A549 (cell line): ENCODE measurements at regions not wholly inside any gene's neighbourhood (a gene's known extent, or its start where the extent isn't known, plus 50 kb on each side); places are given as distances from the start of the nearest gene placed in this dataset.

Experiments used
- ATAC-seq, 2 experiments: fragments of 200-7000 bp in 1 of 2; fragments of >200 bp in 1 of 2; cut with Nextera tagmentation in 1 of 2; cut with Tn5 transposase in 1 of 2; 3 replicates each; pipeline versions ENCODE4 v1.8.0 to v1.9.1; 2018 to 2020; ENCODE audit warnings: mild to moderate bottlenecking in 1 of 2, moderate library complexity in 1 of 2
- CTCF ChIA-PET: fragments of 300-600 bp; sonication (Branson Sonifier 250); formaldehyde crosslinking; extraction: SDS; loops from one replicate; lab custom pipeline; 2021; ENCODE audit warnings: antibody characterized with exemption, inconsistent platforms; lab: Yijun Ruan, JAX
- POLR2A ChIA-PET: fragments of 350-600 bp; formaldehyde crosslinking; extraction: SDS; loops from one replicate; lab custom pipeline; 2021; ENCODE audit warnings: antibody characterized with exemption, inconsistent platforms; lab: Yijun Ruan, JAX
- DNase-seq, 2 experiments: peaks; one replicate each; pipeline versions ENCODE4 v3.0.0 to v3.0.0-alpha.2; 2011 to 2016; ENCODE audit warnings: low read depth in 1 of 2, low spot score in 1 of 2
- FAIRE-seq: peaks from 2 replicates; lab custom pipeline; 2011; peaks lifted over from hg19 to GRCh38; lab: Jason Lieb, UNC
- H3K27ac ChIP-seq, 2 experiments: fragments of >200 bp; sonication (Bioruptor Twin); formaldehyde crosslinking; 3 replicates each; pipeline ENCODE4 v1.5.1; 2016 to 2017
- H3K4me1 ChIP-seq: fragments of >200 bp; sonication (Bioruptor Twin); formaldehyde crosslinking; 3 replicates; pipeline ENCODE4 v1.6.1; 2016
- H3K4me2 ChIP-seq: fragments of >200 bp; sonication (Bioruptor Twin); formaldehyde crosslinking; 3 replicates; pipeline ENCODE4 v1.6.1; 2016
- H3K4me3 ChIP-seq: fragments of >200 bp; sonication (Bioruptor Twin); formaldehyde crosslinking; 3 replicates; pipeline ENCODE4 v1.5.1; 2016
- H3K9me3 ChIP-seq: fragments of >200 bp; sonication (Bioruptor Twin); formaldehyde crosslinking; 3 replicates; pipeline ENCODE4 v1.6.1; 2016
- BCL3 ChIP-seq: fragments of >200 bp; sonication (Bioruptor Twin); formaldehyde crosslinking; IDR thresholded peaks from 3 replicates; pipeline ENCODE4 v1.6.1; 2016
- BHLHE40 ChIP-seq: IDR thresholded peaks from 2 replicates; pipeline ENCODE4 v1.6.1; 2012; ENCODE audit warnings: low read depth, low read length, inconsistent platforms
- CBX2 ChIP-seq: fragments of 200-600 bp; sonication (generic); IDR thresholded peaks from 2 replicates; pipeline ENCODE4 v1.6.1; 2016; ENCODE audit warnings: low read depth, mild to moderate bottlenecking, borderline replicate concordance
- CEBPB ChIP-seq, 2 experiments: fragments of >200 bp in 1 of 2; sonication (Bioruptor Twin) in 1 of 2; formaldehyde crosslinking in 1 of 2; IDR thresholded peaks; 2 replicates each; pipeline ENCODE4 v1.6.1; 2012 to 2016
- CTCF ChIP-seq: fragments of >200 bp; sonication (Bioruptor Twin); formaldehyde crosslinking; IDR thresholded peaks from 3 replicates; pipeline ENCODE4 v1.5.1; 2016
- EHMT2 ChIP-seq: fragments of 200-600 bp; sonication (generic); IDR thresholded peaks from 2 replicates; pipeline ENCODE4 v1.6.1; 2016; ENCODE audit warnings: antibody characterized with exemption, low read depth, mild to moderate bottlenecking, moderate library complexity
- EP300 ChIP-seq, 2 experiments: fragments of >200 bp; sonication (Bioruptor Twin); formaldehyde crosslinking; IDR thresholded peaks; 2 replicates in 1 of 2; 3 replicates in 1 of 2; pipeline ENCODE4 v1.6.1; 2016 to 2017
- ESRRA ChIP-seq: fragments of 150-350 bp; IDR thresholded peaks from 2 replicates; pipeline ENCODE4 v1.6.1; 2014; ENCODE audit warnings: mild to moderate bottlenecking, low read length, borderline replicate concordance
- FOSL2 ChIP-seq, 2 experiments: fragments of 450-650 bp in 1 of 2; fragments of >200 bp in 1 of 2; sonication (Bioruptor Twin) in 1 of 2; formaldehyde crosslinking; IDR thresholded peaks; 2 replicates each; pipeline versions ENCODE4 v1.5.0 to v1.6.1; 2016 to 2020; ENCODE audit warnings: mild to moderate bottlenecking in 1 of 2, moderate library complexity in 1 of 2
- FOXS1 ChIP-seq: fragments of 250-450 bp; sonication (Bioruptor Pico); IDR thresholded peaks from 2 replicates; pipeline ENCODE4 v1.5.0; 2020; ENCODE audit warnings: mild to moderate bottlenecking, moderate library complexity
- GATA3 ChIP-seq: IDR thresholded peaks from 2 replicates; pipeline ENCODE4 v1.6.1; 2012; ENCODE audit warnings: borderline replicate concordance
- HDAC2 ChIP-seq: fragments of 200-600 bp; sonication (generic); IDR thresholded peaks from 2 replicates; pipeline ENCODE4 v1.6.1; 2016
- HEYL ChIP-seq: fragments of 250-450 bp; sonication (Bioruptor Pico); IDR thresholded peaks from 2 replicates; pipeline ENCODE4 v1.8.0; 2021; ENCODE audit warnings: mild to moderate bottlenecking, moderate library complexity
- HOXA7 ChIP-seq: fragments of 250-450 bp; sonication (Bioruptor Pico); IDR thresholded peaks from 2 replicates; pipeline ENCODE4 v1.5.0; 2020; ENCODE audit warnings: mild to moderate bottlenecking, moderate library complexity
- JUN ChIP-seq, 2 experiments: fragments of >200 bp; sonication (Bioruptor Twin); formaldehyde crosslinking; IDR thresholded peaks; 2 replicates in 1 of 2; 3 replicates in 1 of 2; pipeline ENCODE4 v1.6.1; 2016 to 2017
- KDM1A ChIP-seq: fragments of 200-600 bp; sonication (generic); IDR thresholded peaks from 2 replicates; pipeline ENCODE4 v1.6.1; 2016; ENCODE audit warnings: low read depth, mild to moderate bottlenecking
- KDM5A ChIP-seq: fragments of 200-600 bp; sonication (generic); IDR thresholded peaks from 2 replicates; pipeline ENCODE4 v1.6.1; 2016; ENCODE audit warnings: antibody characterized with exemption, mild to moderate bottlenecking
- MAFK ChIP-seq: fragments of 450-650 bp; IDR thresholded peaks from 2 replicates; pipeline ENCODE4 v1.6.1; 2014; ENCODE audit not compliant: partially characterized antibody
- MAZ ChIP-seq: fragments of 150-350 bp; IDR thresholded peaks from 2 replicates; pipeline ENCODE4 v1.6.1; 2014; ENCODE audit warnings: antibody characterized with exemption, low read depth, low read length, borderline replicate concordance
- MYC ChIP-seq: IDR thresholded peaks from 2 replicates; pipeline ENCODE4 v1.6.1; 2012; ENCODE audit warnings: mild to moderate bottlenecking, inconsistent platforms, low read length, improper control_type of control experiment, borderline replicate concordance
- NPAS2 ChIP-seq: fragments of 250-450 bp; sonication (Bioruptor Pico); IDR thresholded peaks from 2 replicates; pipeline ENCODE4 v1.8.0; 2022; ENCODE audit warnings: mild to moderate bottlenecking, moderate library complexity, borderline replicate concordance
- POLR2A ChIP-seq: IDR thresholded peaks from 2 replicates; pipeline ENCODE4 v1.6.1; 2012; ENCODE audit warnings: mild to moderate bottlenecking, low read length
- POLR2AphosphoS2 ChIP-seq: conservative IDR thresholded peaks from 2 replicates; pipeline ENCODE4 v1.6.1; 2012; ENCODE audit warnings: low read length, improper control_type of control experiment, inconsistent platforms
- RARB ChIP-seq: fragments of 250-450 bp; sonication (Bioruptor Pico); IDR thresholded peaks from 2 replicates; pipeline ENCODE4 v1.8.0; 2021; ENCODE audit warnings: mild to moderate bottlenecking, moderate library complexity
- RNF2 ChIP-seq: fragments of 200-600 bp; sonication (generic); IDR thresholded peaks from 2 replicates; pipeline ENCODE4 v1.6.1; 2016; ENCODE audit warnings: low read depth, mild to moderate bottlenecking, antibody characterized with exemption, moderate library complexity, borderline replicate concordance
- SMC3 ChIP-seq: fragments of >200 bp; sonication (Bioruptor Twin); formaldehyde crosslinking; IDR thresholded peaks from 3 replicates; pipeline ENCODE4 v1.6.1; 2018; ENCODE audit warnings: inconsistent platforms
- TFCP2L1 ChIP-seq: fragments of 250-450 bp; sonication (Bioruptor Pico); IDR thresholded peaks from 2 replicates; pipeline ENCODE4 v1.5.0; 2021; ENCODE audit warnings: mild to moderate bottlenecking
- TP53 ChIP-seq: fragments of 250-450 bp; sonication (Bioruptor Pico); IDR thresholded peaks from 2 replicates; pipeline ENCODE4 v1.5.0; 2021; ENCODE audit warnings: mild to moderate bottlenecking, moderate library complexity
- ZNF302 ChIP-seq: fragments of 250-450 bp; sonication (Bioruptor Pico); IDR thresholded peaks from 2 replicates; pipeline ENCODE4 v1.9.0; 2021; ENCODE audit warnings: inconsistent platforms, mild to moderate bottlenecking, moderate library complexity
- WGBS: methylation state at CpG from one replicate; pipeline ENCODE4 v1.1.6; 2017; ENCODE audit errors: missing lambda C conversion rate; 5-methylcytosine and 5-hydroxymethylcytosine counted together
- TF ChIP-seq, protein P1 (sequence below): fragments of 450-650 bp; IDR thresholded peaks from 2 replicates; pipeline ENCODE4 v1.6.1; 2014; ENCODE audit warnings: antibody characterized with exemption
- TF ChIP-seq, protein P2 (sequence below): fragments of 150-350 bp; IDR thresholded peaks from 2 replicates; pipeline ENCODE4 v1.6.1; 2014; ENCODE audit warnings: low read depth, mild to moderate bottlenecking, low read length

DNA sequence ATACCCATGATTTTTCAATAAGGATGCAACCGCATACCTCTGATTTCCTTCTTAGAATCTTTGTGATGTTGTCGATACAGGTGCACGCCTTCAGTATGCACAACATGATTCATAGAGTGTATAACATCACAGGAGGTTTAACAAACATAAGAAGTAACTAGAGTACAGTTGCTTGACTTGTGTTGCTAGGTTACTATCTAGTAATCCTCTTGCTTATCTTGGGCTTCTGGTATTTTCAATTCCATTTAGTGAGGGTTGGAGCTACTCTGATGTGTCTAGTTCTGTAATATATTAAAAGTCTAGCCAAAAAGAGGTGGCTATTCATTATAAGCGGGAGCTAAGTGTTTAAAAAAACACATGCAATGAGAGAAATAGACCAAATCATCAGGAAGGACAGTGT lies 85.5 kb upstream of the TENT5A start:
- POLR2A ChIA-PET = no interaction called here
- Histone ChIP-seq H3K4me1 (peaks cover 23% of the 10 kb centered on the region; the same call in 2 of the 3 replicates), H3K4me2 (peak overlapping the region; percentile 20; the same call in 2 of the 3 replicates), H3K27ac (0 out of 6 replicates have a peak overlapping the region, but pooled peaks of 1 of the 2 experiments have one; percentile 25), H3K9me3 (no peaks in the 10 kb centered on the region), H3K4me3 (no peak overlapping the region)
- TF ChIP-seq BHLHE40 (no peak), MAZ (no peak), HOXA7 (CRISPR knock-in tag) (no peak), FOSL2 (IDR thresholded peaks at IDR 0.05) (no peak), FOSL2 (CRISPR knock-in tag; IDR thresholded peaks at IDR 0.05) (0 out of 2 replicates have a peak, but pooled peaks have one; percentile 6), GATA3 (peak; percentile 61; the same call in 1 of the 2 replicates)
- peak; percentile 41 to 64; a peak in 4 of 6 replicates for ATAC-seq
- DNase-seq = peak; percentile 4 to 58
- CTCF ChIA-PET = no interaction called here
- no peak for FAIRE-seq
- WGBS = 9% methylated on average over 4 of the region's 4 CpGs

- Histone ChIP-seq H3K9me3 (no peaks in the 10 kb centered on the region), H3K4me3 (no peak overlapping the region), H3K4me1 (peaks cover 34% of the 10 kb centered on the region; the same call in 2 of the 3 replicates), H3K27ac (peak overlapping the region; percentile 31 to 43; a peak in 2 of 6 replicates), H3K4me2 (peak overlapping the region; percentile 53)
- ChIA-PET POLR2A (no interaction called here), CTCF (interaction anchor here (0.7 kb wide), 1 partner anchor 643 kb away, joined by 3 read pairs; no protein-coding TSS in a partner anchor)
- FAIRE-seq (no peak), ATAC-seq (peak in 1 of 2 experiments; percentile 24; a peak in 1 of 6 replicates), DNase-seq (peak in 1 of 2 experiments; percentile 34)
- TF ChIP-seq POLR2AphosphoS2 (no peak), RARB (CRISPR knock-in tag) (no peak), POLR2A (no peak), KDM5A (no peak), MAFK (no peak), CEBPB (IDR thresholded peaks at IDR 0.05) (no peak), KDM1A (no peak), RNF2 (no peak), ZNF302 (CRISPR knock-in tag) (no peak)
- 9% methylated on average over 5 of the region's 5 CpGs for WGBS
Measured at GRCh38 chr6:81834141-81834681, 81.7 kb upstream of the TENT5A start.

DNA sequence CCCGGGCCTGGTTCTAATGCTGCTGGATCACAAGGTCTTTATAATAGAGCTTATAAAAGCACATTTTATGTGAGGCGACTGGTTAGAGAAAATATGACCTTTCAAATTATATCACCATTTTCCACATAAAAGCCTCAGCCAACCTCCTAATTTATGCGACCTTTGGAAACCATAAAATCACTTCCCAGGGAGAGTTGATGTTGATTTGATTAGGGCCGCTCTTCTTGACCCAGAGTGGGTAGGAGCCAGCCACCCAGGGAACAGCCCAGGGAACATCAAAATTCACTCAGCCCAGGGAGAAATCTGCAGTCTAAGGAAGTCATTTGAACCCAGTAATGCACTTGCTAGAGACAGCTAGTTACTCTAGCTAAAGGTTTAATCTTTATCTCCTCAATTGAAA lies 79.8 kb upstream of the TENT5A start:
- Histone ChIP-seq H3K9me3 (no peaks in the 10 kb centered on the region), H3K4me3 (no peak overlapping the region), H3K4me1 (peaks cover 24% of the 10 kb centered on the region; the same call in 2 of the 3 replicates), H3K4me2 (no peak overlapping the region), H3K27ac (peak overlapping the region in 1 of 2 experiments; percentile 39; a peak in 1 of 6 replicates)
- POLR2A ChIA-PET = no interaction called here
- DNase-seq (no peak), ATAC-seq (no peak), FAIRE-seq (no peak)
- 90% methylated on average over 3 of the region's 4 CpGs for WGBS
- TF ChIP-seq, protein P1, sequence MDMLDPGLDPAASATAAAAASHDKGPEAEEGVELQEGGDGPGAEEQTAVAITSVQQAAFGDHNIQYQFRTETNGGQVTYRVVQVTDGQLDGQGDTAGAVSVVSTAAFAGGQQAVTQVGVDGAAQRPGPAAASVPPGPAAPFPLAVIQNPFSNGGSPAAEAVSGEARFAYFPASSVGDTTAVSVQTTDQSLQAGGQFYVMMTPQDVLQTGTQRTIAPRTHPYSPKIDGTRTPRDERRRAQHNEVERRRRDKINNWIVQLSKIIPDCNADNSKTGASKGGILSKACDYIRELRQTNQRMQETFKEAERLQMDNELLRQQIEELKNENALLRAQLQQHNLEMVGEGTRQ = no peak
- TF ChIP-seq CBX2 (no peak), BCL3 (no peak), NPAS2 (CRISPR knock-in tag) (no peak), HEYL (no peak), EP300 (IDR thresholded peaks at IDR 0.05) (no peak), ESRRA (no peak), JUN (IDR thresholded peaks at IDR 0.05) (no peak), KDM1A (no peak), CTCF (no peak), HDAC2 (no peak), MAZ (no peak), SMC3 (no peak), FOXS1 (no peak), MYC (no peak), TP53 (CRISPR knock-in tag) (no peak), TFCP2L1 (CRISPR knock-in tag) (no peak), EHMT2 (no peak)
- TF ChIP-seq, protein P2, sequence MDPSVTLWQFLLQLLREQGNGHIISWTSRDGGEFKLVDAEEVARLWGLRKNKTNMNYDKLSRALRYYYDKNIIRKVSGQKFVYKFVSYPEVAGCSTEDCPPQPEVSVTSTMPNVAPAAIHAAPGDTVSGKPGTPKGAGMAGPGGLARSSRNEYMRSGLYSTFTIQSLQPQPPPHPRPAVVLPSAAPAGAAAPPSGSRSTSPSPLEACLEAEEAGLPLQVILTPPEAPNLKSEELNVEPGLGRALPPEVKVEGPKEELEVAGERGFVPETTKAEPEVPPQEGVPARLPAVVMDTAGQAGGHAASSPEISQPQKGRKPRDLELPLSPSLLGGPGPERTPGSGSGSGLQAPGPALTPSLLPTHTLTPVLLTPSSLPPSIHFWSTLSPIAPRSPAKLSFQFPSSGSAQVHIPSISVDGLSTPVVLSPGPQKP = no peak
- CTCF ChIA-PET = no interaction called here
